GM12878 (cell line): ENCODE measurements at regions not wholly inside any gene's neighbourhood (a gene's known extent, or its start where the extent isn't known, plus 50 kb on each side); places are given as distances from the start of the nearest gene placed in this dataset.

Source experiments
- ATAC-seq: fragments of 200-7000 bp; cut with Tn5 transposase; 3 replicates; pipeline ENCODE4 v1.9.1; 2020; ENCODE audit warnings: mild to moderate bottlenecking, moderate library complexity
- BruUV-seq: library from RNA; stranded (reverse); fragments of 400-500 nt; replicated peaks from 2 replicates; lab custom pipeline; 2021; lab: Mats Ljungman, UMichigan
- CTCF ChIA-PET: fragments of 300-600 bp; sonication (Branson Sonifier 250); formaldehyde crosslinking; extraction: SDS; loops from one replicate; lab custom pipeline; 2021; ENCODE audit warnings: inconsistent platforms; lab: Yijun Ruan, JAX
- POLR2A ChIA-PET: fragments of 350-600 bp; formaldehyde crosslinking; extraction: SDS; loops from one replicate; lab custom pipeline; 2021; ENCODE audit warnings: inconsistent platforms; lab: Charles Lee
- RAD21 ChIA-PET: fragments of 300-600 bp; sonication (Branson Sonifier 250); formaldehyde crosslinking; loops from one replicate; lab custom pipeline; 2023; ENCODE audit warnings: antibody characterized with exemption; ENCODE audit not compliant: unreplicated experiment; lab: Charles Lee
- SMC1A ChIA-PET: fragments of 300-600 bp; sonication (Branson Sonifier 250); formaldehyde crosslinking; loops from one replicate; lab custom pipeline; 2023; ENCODE audit not compliant: unreplicated experiment, uncharacterized antibody; lab: Charles Lee
- DNase-seq: peaks from one replicate; pipeline ENCODE4 v3.0.0-alpha.2; 2011; ENCODE audit warnings: low read depth, low spot score
- FAIRE-seq: peaks from 3 replicates; lab custom pipeline; 2011; peaks lifted over from hg19 to GRCh38; lab: Jason Lieb, UNC
- H2AFZ ChIP-seq: 2 replicates; pipeline ENCODE4 v1.6.0; 2011; ENCODE audit warnings: low read depth, low read length, control low read depth; ENCODE audit not compliant: control insufficient read depth
- H3K27ac ChIP-seq: 2 replicates; pipeline ENCODE4 v1.5.1; 2011; ENCODE audit warnings: control low read depth; ENCODE audit not compliant: control insufficient read depth, insufficient read depth
- H3K27me3 ChIP-seq, 2 experiments: replicated peaks in 1 of 2; 2 replicates each; pipeline versions ENCODE4 v1.6.0 to v1.6.1; 2011; ENCODE audit warnings: low read length in 1 of 2; ENCODE audit not compliant: control insufficient read depth in 2 of 2, insufficient read depth in 2 of 2
- H3K36me3 ChIP-seq, 2 experiments: 2 replicates each; pipeline ENCODE4 v1.5.1; 2011; ENCODE audit warnings: low read length in 1 of 2; ENCODE audit not compliant: control insufficient read depth in 2 of 2, insufficient read depth in 2 of 2
- H3K4me1 ChIP-seq: 2 replicates; pipeline ENCODE4 v1.6.1; 2011; ENCODE audit warnings: mild to moderate bottlenecking, low read length, moderate library complexity, mixed read lengths; ENCODE audit not compliant: control insufficient read depth, insufficient read depth
- H3K4me2 ChIP-seq: 2 replicates; pipeline ENCODE4 v1.6.0; 2011; ENCODE audit warnings: control low read depth; ENCODE audit not compliant: control insufficient read depth, insufficient read depth
- H3K4me3 ChIP-seq: fragments of 200-600 bp; sonication (generic); 2 replicates; pipeline ENCODE4 v1.5.1; 2016
- H3K79me2 ChIP-seq: 2 replicates; pipeline ENCODE4 v1.6.0; 2011; ENCODE audit warnings: low read length; ENCODE audit not compliant: control insufficient read depth, insufficient read depth
- H3K9ac ChIP-seq: 2 replicates; pipeline ENCODE4 v1.8.0; 2011; ENCODE audit warnings: low read length, control low read depth, mixed read lengths; ENCODE audit not compliant: control insufficient read depth, insufficient read depth
- H3K9me3 ChIP-seq: replicated peaks from 3 replicates; pipeline ENCODE4 v1.5.1; 2011; ENCODE audit warnings: mild to moderate bottlenecking, low read length; ENCODE audit not compliant: control insufficient read depth, insufficient read depth
- H4K20me1 ChIP-seq: 2 replicates; pipeline ENCODE4 v1.6.0; 2011; ENCODE audit not compliant: control insufficient read depth, insufficient read depth
- E4F1 ChIP-seq: fragments of 450-650 bp; IDR thresholded peaks from 2 replicates; pipeline ENCODE4 v1.6.1; 2018; ENCODE audit warnings: borderline replicate concordance, mild to moderate bottlenecking; ENCODE audit not compliant: partially characterized antibody
- ESRRA ChIP-seq: IDR thresholded peaks from 2 replicates; pipeline ENCODE4 v1.6.1; 2012; ENCODE audit warnings: mild to moderate bottlenecking, low read length, improper control_type of control experiment
- IRF5 ChIP-seq: fragments of 450-650 bp; IDR thresholded peaks from 2 replicates; pipeline ENCODE4 v1.6.1; 2017; ENCODE audit warnings: borderline replicate concordance
- JUNB ChIP-seq: IDR thresholded peaks from 2 replicates; pipeline ENCODE4 v1.6.1; 2016; ENCODE audit warnings: antibody characterized with exemption, mild to moderate bottlenecking
- NFYB ChIP-seq: IDR thresholded peaks from 2 replicates; pipeline ENCODE4 v1.6.1; 2011; ENCODE audit warnings: low read depth, mild to moderate bottlenecking, low read length, improper control_type of control experiment, moderate library complexity; ENCODE audit not compliant: insufficient read depth
- TARDBP ChIP-seq: IDR thresholded peaks from 2 replicates; pipeline ENCODE4 v1.6.1; 2016; ENCODE audit warnings: borderline replicate concordance
- ZBTB4 ChIP-seq: fragments of 450-650 bp; formaldehyde crosslinking; IDR thresholded peaks from 2 replicates; pipeline ENCODE4 v1.4.0; 2022; ENCODE audit warnings: mild to moderate bottlenecking, moderate library complexity
- ZNF274 ChIP-seq: IDR thresholded peaks from one replicate; pipeline ENCODE4 v1.8.0; 2011; ENCODE audit not compliant: insufficient read length, insufficient read depth
- WGBS: methylation state at CpG from one replicate; pipeline ENCODE4 v1.1.6; 2016; ENCODE audit warnings: low lambda C conversion rate; ENCODE audit not compliant: insufficient replicate concordance, insufficient coverage; ENCODE audit errors: missing lambda C conversion rate; 5-methylcytosine and 5-hydroxymethylcytosine counted together
- in situ Hi-C: fragments of 300-500 bp; cut with MboI; formaldehyde crosslinking; loops from 9 replicates; pipeline ENCODE4 v1.14.3; 2018; ENCODE audit warnings: mixed read lengths
- intact Hi-C: fragments of 100-400 bp; cut with micrococcal nuclease; formaldehyde crosslinking; loops from one replicate; pipeline ENCODE4 v1.14.2; 2022; ENCODE audit not compliant: unreplicated experiment

GRCh38 chr10:63899673-63900300 lies 378.6 kb downstream of the REEP3 start:
- Histone ChIP-seq H3K4me3 (no peak overlapping the region), H3K27ac (no peak overlapping the region), H3K4me2 (no peak overlapping the region), H2AFZ (no peak overlapping the region), H3K79me2 (no peaks in the 10 kb centered on the region), H3K4me1 (no peaks in the 10 kb centered on the region), H3K36me3 (no peaks in the 10 kb centered on the region), H3K9ac (no peak overlapping the region), H3K9me3 (no peaks in the 10 kb centered on the region), H4K20me1 (no peaks in the 10 kb centered on the region), H3K27me3 (no peaks in the 10 kb centered on the region; a peak in 1 of 4 replicates)
- WGBS, result 73% methylated on average over 3 of the region's 3 CpGs
- ChIA-PET CTCF (no interaction called here), POLR2A (no interaction called here), SMC1A (interaction anchor here (1.0 to 2.6 kb wide), 2 partner anchors 78 to 116 kb away, joined by 3 to 8 read pairs; no protein-coding TSS in a partner anchor), RAD21 (no interaction called here)
- in situ Hi-C loops (no loop called here), intact Hi-C loops (loop anchor here (5.0 kb wide), 1 partner anchor 78 kb away; no protein-coding TSS in a partner anchor)
- TF ChIP-seq JUNB (no peak), TARDBP (no peak), ESRRA (no peak), ZBTB4 (CRISPR knock-in tag) (no peak), IRF5 (no peak), E4F1 (no peak), ZNF274 (no peak), NFYB (no peak)
- DNase-seq, result no peak
- FAIRE-seq, result no peak
- ATAC-seq, result no peak
- no TSS peak for BruUV-seq
